A673 (cell line): ENCODE measurements at regions not wholly inside any gene's neighbourhood (a gene's known extent, or its start where the extent isn't known, plus 50 kb on each side); places are given as distances from the start of the nearest gene placed in this dataset.

Experiments used
- BruUV-seq: library from RNA; stranded (reverse); fragments of 400-500 nt; replicated peaks from 2 replicates; lab custom pipeline; 2021; lab: Mats Ljungman, UMichigan
- CTCF ChIA-PET: fragments of 300-600 bp; sonication (Branson Sonifier 250); formaldehyde crosslinking; loops from one replicate; lab custom pipeline; 2022; ENCODE audit warnings: antibody characterized with exemption; lab: Charles Lee
- POLR2A ChIA-PET: fragments of 300-600 bp; sonication (Branson Sonifier 250); formaldehyde crosslinking; loops from one replicate; lab custom pipeline; 2022; ENCODE audit warnings: antibody characterized with exemption; ENCODE audit not compliant: low non-redundant PET; lab: Charles Lee
- DNase-seq: peaks from one replicate; pipeline ENCODE4 v3.0.0-alpha.2; 2015; ENCODE audit warnings: low spot score
- H3K27ac ChIP-seq: fragments of 200-600 bp; sonication (generic); 2 replicates; pipeline ENCODE4 v1.5.1; 2016; ENCODE audit warnings: mixed run types, low read depth, mild to moderate bottlenecking, mixed read lengths, antibody characterized with exemption, low read length; ENCODE audit not compliant: poor library complexity, severe bottlenecking
- H3K27me3 ChIP-seq: fragments of 200-600 bp; sonication (generic); replicated peaks from 2 replicates; pipeline ENCODE4 v1.6.1; 2017; ENCODE audit warnings: mixed run types, low read depth, mild to moderate bottlenecking, mixed read lengths, antibody characterized with exemption, low read length; ENCODE audit not compliant: insufficient read depth, poor library complexity
- H3K36me3 ChIP-seq: fragments of 200-600 bp; sonication (generic); 2 replicates; pipeline ENCODE4 v1.6.1; 2016; ENCODE audit warnings: mixed run types, mild to moderate bottlenecking, mixed read lengths, antibody characterized with exemption, low read length; ENCODE audit not compliant: insufficient read depth, poor library complexity, severe bottlenecking
- H3K4me1 ChIP-seq: fragments of 200-600 bp; sonication (generic); 2 replicates; pipeline ENCODE4 v1.6.1; 2017; ENCODE audit warnings: mixed run types, mild to moderate bottlenecking, mixed read lengths, antibody characterized with exemption, low read length; ENCODE audit not compliant: insufficient read depth, poor library complexity, severe bottlenecking
- H3K4me3 ChIP-seq: fragments of 200-600 bp; sonication (generic); 2 replicates; pipeline ENCODE4 v1.5.1; 2016; ENCODE audit warnings: low read depth, mixed run types, mild to moderate bottlenecking, mixed read lengths, low read length; ENCODE audit not compliant: poor library complexity, severe bottlenecking
- H3K9me3 ChIP-seq: fragments of 200-600 bp; sonication (generic); 2 replicates; pipeline ENCODE4 v1.6.1; 2016; ENCODE audit warnings: mixed run types, low read depth, mild to moderate bottlenecking, mixed read lengths, antibody characterized with exemption, low read length; ENCODE audit not compliant: poor library complexity, severe bottlenecking
- CTCF ChIP-seq: fragments of 300-800, 200-600 bp; sonication (generic); conservative IDR thresholded peaks from 2 replicates; pipeline ENCODE4 v1.5.1; 2017; ENCODE audit warnings: low read depth, mild to moderate bottlenecking, antibody characterized with exemption, low read length, moderate library complexity, mixed read lengths
- EZH2 ChIP-seq: fragments of 200-600 bp; sonication (generic); IDR thresholded peaks from 2 replicates; pipeline ENCODE4 v1.6.1; 2017; ENCODE audit warnings: borderline replicate concordance, low read depth, mild to moderate bottlenecking, mixed read lengths, antibody characterized with exemption, low read length; ENCODE audit not compliant: poor library complexity, severe bottlenecking
- intact Hi-C: fragments of 100-400 bp; cut with micrococcal nuclease; formaldehyde crosslinking; loops from one replicate; pipeline ENCODE4 v1.10.0; 2022; ENCODE audit not compliant: unreplicated experiment

GRCh38 chr5:44664711-44665100, 144.0 kb upstream of the MRPS30 start:
- POLR2A ChIA-PET: no interaction called here
- BruUV-seq: no TSS peak
- CTCF ChIA-PET: no interaction called here
- intact Hi-C loops: no loop called here
- H3K9me3 ChIP-seq: no peaks in the 10 kb centered on the region
- H3K4me1 ChIP-seq: no peaks in the 10 kb centered on the region
- no peaks in the 10 kb centered on the region for H3K36me3 ChIP-seq
- no peak for DNase-seq
- H3K27ac ChIP-seq: no peak overlapping the region
- H3K4me3 ChIP-seq: no peak overlapping the region
- no peaks in the 10 kb centered on the region for H3K27me3 ChIP-seq
- TF ChIP-seq CTCF (no peak), EZH2 (no peak)

- Histone ChIP-seq H3K27me3 (no peaks in the 10 kb centered on the region), H3K27ac (no peak overlapping the region), H3K9me3 (no peaks in the 10 kb centered on the region), H3K4me3 (no peak overlapping the region), H3K36me3 (no peaks in the 10 kb centered on the region), H3K4me1 (no peaks in the 10 kb centered on the region)
- BruUV-seq: no TSS peak
- CTCF ChIA-PET: no interaction called here
- POLR2A ChIA-PET: no interaction called here
- intact Hi-C loops: no loop called here
- TF ChIP-seq EZH2 (no peak), CTCF (no peak)
- no peak for DNase-seq
Observed at GRCh38 chr5:44663991-44664710, 144.6 kb upstream of the MRPS30 start.

- Histone ChIP-seq H3K9me3 (no peaks in the 10 kb centered on the region), H3K4me3 (no peak overlapping the region), H3K4me1 (no peaks in the 10 kb centered on the region), H3K27ac (no peak overlapping the region), H3K36me3 (no peaks in the 10 kb centered on the region), H3K27me3 (no peaks in the 10 kb centered on the region)
- BruUV-seq: no TSS peak
- intact Hi-C loops: no loop called here
- TF ChIP-seq CTCF: no peak
- TF ChIP-seq EZH2: no peak
- no peak for DNase-seq
- ChIA-PET POLR2A (no interaction called here), CTCF (no interaction called here)
Observed at GRCh38 chr5:44661851-44662250, 146.9 kb upstream of the MRPS30 start.
